ENCODE measurements at regions not wholly inside any gene's neighbourhood (a gene's known extent, or its start where the extent isn't known, plus 50 kb on each side); places are given as distances from the start of the nearest gene placed in this dataset.

GRCh38 chr4:157674699-157675098 is 454.2 kb downstream of the GRIA2 start:
- no peak overlapping the region for H3K4me3 ChIP-seq

GRCh38 chr4:157667836-157668235 is 447.3 kb downstream of the GRIA2 start:
- no peaks in the 10 kb centered on the region for H3K36me3 ChIP-seq
- H3K4me3 ChIP-seq, result no peak overlapping the region
- H3K27me3 ChIP-seq (replicated peaks; ENCODE audit: insufficient read depth), result no peaks in the 10 kb centered on the region
- DNase-seq (ENCODE audit: low spot score) (no peak), ATAC-seq (ENCODE audit: insufficient number of reproducible peaks, low FRiP score, low read depth) (no peak)
- no peak for TF ChIP-seq CTCF (IDR thresholded peaks at IDR 0.05)
- no peaks in the 10 kb centered on the region for H3K4me1 ChIP-seq (ENCODE audit: control insufficient read depth in 1 of 2, low read depth in 2 of 2)
- H3K27ac ChIP-seq, result no peak overlapping the region
- no peaks in the 10 kb centered on the region for H3K9me3 ChIP-seq

More at GRCh38 chr4:157674699-157675098, 454.2 kb downstream of the GRIA2 start:
- Histone ChIP-seq H3K9me3 (no peaks in the 10 kb centered on the region), H3K4me1 (ENCODE audit: control insufficient read depth in 1 of 2, low read depth in 2 of 2) (peaks cover 4 to 9% of the 10 kb centered on the region in 2 donors), H3K27me3 (replicated peaks; ENCODE audit: insufficient read depth) (no peaks in the 10 kb centered on the region), H3K27ac (peak overlapping the region in 1 of 2 donors; percentile 37), H3K36me3 (no peaks in the 10 kb centered on the region)
- ATAC-seq (ENCODE audit: insufficient number of reproducible peaks, low FRiP score, low read depth) (peak; percentile 36), DNase-seq (ENCODE audit: low spot score) (no peak)
- TF ChIP-seq CTCF (IDR thresholded peaks at IDR 0.05), result no peak

- no peak for ATAC-seq (ENCODE audit: insufficient number of reproducible peaks, low FRiP score, low read depth)
- no peaks in the 10 kb centered on the region for H3K36me3 ChIP-seq
- no peak for DNase-seq (ENCODE audit: low spot score)
- H3K9me3 ChIP-seq, result no peaks in the 10 kb centered on the region
- H3K4me3 ChIP-seq, result no peak overlapping the region
- no peaks in the 10 kb centered on the region for H3K4me1 ChIP-seq (ENCODE audit: control insufficient read depth in 1 of 2, low read depth in 2 of 2)
- no peak for TF ChIP-seq CTCF (IDR thresholded peaks at IDR 0.05)
- no peaks in the 10 kb centered on the region for H3K27me3 ChIP-seq (replicated peaks; ENCODE audit: insufficient read depth)
- H3K27ac ChIP-seq, result no peak overlapping the region
Observed at GRCh38 chr4:157664726-157665125, 444.2 kb downstream of the GRIA2 start.

GRCh38 chr4:157655096-157655809 is 434.7 kb downstream of the GRIA2 start:
- H3K36me3 ChIP-seq, result no peaks in the 10 kb centered on the region
- no peak for TF ChIP-seq CTCF (IDR thresholded peaks at IDR 0.05)
- H3K4me3 ChIP-seq, result no peak overlapping the region
- no peaks in the 10 kb centered on the region for H3K9me3 ChIP-seq
- DNase-seq (ENCODE audit: low spot score), result no peak
- H3K4me1 ChIP-seq (ENCODE audit: control insufficient read depth in 1 of 2, low read depth in 2 of 2), result peaks cover 8 to 10% of the 10 kb centered on the region in 2 donors
- H3K27ac ChIP-seq, result peak overlapping the region in 1 of 2 donors; percentile 44
- no peaks in the 10 kb centered on the region for H3K27me3 ChIP-seq (replicated peaks; ENCODE audit: insufficient read depth)
- no peak for ATAC-seq (ENCODE audit: insufficient number of reproducible peaks, low FRiP score, low read depth)

- Histone ChIP-seq H3K27me3 (replicated peaks; ENCODE audit: insufficient read depth) (no peaks in the 10 kb centered on the region), H3K9me3 (no peaks in the 10 kb centered on the region), H3K27ac (no peak overlapping the region), H3K36me3 (no peaks in the 10 kb centered on the region), H3K4me1 (ENCODE audit: control insufficient read depth in 1 of 2, low read depth in 2 of 2) (peaks cover 10 to 14% of the 10 kb centered on the region in 2 donors), H3K4me3 (no peak overlapping the region)
- TF ChIP-seq CTCF (IDR thresholded peaks at IDR 0.05), result no peak
- ATAC-seq (ENCODE audit: insufficient number of reproducible peaks, low FRiP score, low read depth) (no peak), DNase-seq (ENCODE audit: low spot score) (no peak)
Observed at GRCh38 chr4:157643257-157643656, 422.7 kb downstream of the GRIA2 start.

Measured in thoracic aorta (tissue), 2 donors.